Stimulated activated CD8-positive, alpha-beta memory T cell treated with anti-CD3 and anti-CD28 coated beads, Interleukin-2, amount 100 ng/mL, for 48 hours (primary cell): ENCODE measurements at regions not wholly inside any gene's neighbourhood (a gene's known extent, or its start where the extent isn't known, plus 50 kb on each side); places are given as distances from the start of the nearest gene placed in this dataset.

Source experiments
- DNase-seq, 2 donors: peaks; one replicate each; pipeline ENCODE4 v3.0.0-alpha.2; 2020; ENCODE audit warnings: low read depth in 2 of 2

GRCh38 chr5:61652916-61653315, 320.9 kb downstream of the ZSWIM6 start:
- no peak for DNase-seq

DNA sequence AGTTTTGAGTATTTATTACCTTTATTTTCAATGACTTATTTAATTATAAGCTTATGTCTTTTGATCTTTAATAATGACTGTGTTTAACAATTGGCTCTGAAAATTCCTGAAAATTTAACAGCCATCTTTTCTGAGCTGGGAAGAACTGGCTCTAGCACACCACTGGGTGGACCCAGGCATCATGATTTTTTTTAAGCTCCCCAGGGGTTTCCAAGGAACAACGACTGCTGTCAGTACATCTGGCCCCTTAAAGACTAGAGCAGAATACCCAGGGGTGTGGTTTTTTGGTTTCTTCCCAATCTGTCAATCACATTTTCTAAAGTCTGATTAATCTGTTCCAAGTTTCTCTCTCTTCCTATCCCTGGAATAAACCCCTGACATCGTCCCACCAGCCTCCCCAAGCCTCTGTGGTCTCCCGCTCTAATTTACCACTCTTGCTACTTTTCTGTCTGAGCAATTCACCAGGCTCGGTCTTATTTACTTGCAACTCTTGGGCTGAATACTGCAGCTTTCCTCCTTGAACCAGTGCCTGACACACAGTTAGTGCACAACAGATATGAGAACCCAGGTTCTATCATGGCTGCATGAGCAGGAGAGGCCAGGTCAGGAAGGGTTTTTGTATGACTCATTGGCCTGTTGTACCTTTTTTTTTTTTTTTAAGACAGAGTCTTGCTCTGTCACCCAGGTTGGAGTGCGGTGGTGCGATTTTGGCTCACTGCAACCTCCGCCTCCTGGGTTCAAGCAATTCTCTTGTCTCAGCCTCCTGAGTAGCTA, 321.9 kb downstream of the ZSWIM6 start:
- no peak for DNase-seq

DNA sequence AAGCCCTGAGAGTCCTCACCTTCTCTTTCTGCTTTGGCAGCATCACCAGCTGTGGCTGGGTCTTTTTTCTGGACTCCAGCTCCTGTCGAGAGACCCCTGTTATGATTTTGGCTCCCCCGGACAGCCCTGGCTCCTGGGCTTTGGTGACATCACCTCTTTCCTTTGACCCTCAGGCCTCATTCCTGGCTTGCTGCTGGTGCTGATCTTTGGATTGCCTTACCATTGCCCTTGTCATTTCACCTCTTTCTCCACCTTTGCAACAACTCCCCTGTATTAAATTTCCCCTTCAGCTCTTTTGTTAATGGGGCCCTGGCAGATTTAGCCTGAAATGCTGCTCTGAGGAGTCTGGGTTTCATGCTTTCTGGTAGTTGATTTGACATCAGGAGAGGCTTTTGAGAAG, 322.8 kb downstream of the ZSWIM6 start:
- DNase-seq = no peak

DNA sequence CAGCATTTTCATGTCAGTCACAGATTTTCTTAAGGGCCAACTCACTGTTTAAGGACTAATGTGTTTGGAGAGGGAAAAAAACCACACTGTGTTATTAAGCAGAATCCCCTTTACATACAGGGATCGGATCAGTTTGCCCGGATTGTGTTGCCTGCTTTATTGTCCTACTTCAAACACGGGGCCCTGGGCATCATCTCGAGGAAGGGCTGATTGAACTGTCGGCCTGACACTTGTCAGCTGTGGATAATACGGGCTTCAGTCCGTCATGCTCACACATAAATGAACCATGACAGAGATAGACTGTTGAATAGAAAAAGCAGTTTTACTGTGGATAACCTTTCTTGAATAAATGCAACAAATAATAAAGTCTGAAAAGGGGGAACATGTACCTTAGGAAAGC, 325.0 kb downstream of the ZSWIM6 start:
- no peak for DNase-seq

DNA sequence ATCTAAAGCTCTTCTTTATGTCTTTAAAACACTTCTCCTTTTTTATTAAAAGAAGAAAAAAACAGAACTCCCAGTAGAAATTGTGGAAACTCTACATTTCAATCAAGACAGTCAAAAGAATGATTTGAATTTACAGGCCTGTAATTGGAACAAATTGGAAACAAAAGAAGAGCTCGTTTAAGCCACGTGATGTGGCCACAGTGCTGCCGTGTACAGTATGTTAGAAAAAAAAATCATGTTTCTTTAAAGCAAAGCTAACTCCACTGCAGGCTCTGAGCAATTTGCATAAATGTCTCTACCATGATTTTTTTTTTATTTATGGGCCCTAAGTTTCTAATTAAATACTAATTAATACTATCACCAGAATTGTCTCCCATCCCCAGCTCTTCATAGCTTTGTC, 325.6 kb downstream of the ZSWIM6 start:
- DNase-seq = no peak

DNA sequence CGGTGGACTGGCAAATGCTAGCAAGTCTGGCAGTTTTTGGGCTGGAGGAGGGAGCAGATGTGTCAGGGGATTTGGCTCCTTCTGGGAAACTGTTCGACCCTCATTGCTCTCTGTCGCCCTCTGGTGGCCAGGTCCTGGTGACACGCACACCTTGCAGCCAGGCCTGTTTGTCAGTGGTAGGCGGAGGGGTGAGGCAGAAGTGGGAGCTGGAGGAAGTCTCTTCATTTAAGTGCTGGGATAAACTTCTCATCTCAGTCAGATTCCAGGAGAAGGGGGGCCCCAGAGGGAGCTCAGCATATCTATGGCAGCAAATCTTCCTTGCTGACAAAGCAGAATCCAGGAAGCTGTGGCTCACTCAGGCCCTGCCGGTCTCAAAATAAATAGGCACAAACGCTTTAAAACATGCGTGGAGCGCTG, 326.5 kb downstream of the ZSWIM6 start:
- DNase-seq = peak; percentile 71 to 82

DNA sequence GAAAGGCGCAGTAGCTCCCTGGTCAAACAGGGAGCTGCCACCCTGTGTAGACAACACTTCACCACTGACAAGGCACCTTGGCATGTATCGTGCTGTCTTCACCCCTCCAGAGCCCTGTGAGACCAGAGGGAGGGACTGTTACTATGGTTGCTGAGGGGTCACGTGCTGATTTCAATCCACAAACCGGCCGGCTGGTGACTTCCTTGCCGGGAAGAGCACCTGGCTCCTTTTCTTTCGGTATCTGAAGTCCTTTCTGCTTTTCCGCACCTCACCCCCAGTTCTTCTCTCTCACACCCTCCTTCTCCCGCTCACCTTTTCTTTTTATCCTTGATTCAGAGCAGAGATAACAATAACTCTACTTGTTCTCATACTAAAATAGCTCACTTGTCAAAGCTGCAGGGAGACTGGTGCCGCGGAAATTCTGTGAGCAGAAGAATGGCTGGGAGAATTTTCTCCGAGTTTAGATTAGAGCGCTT, 327.2 kb downstream of the ZSWIM6 start:
- DNase-seq = no peak

GRCh38 chr5:61662670-61663069, 330.6 kb downstream of the ZSWIM6 start:
- no peak for DNase-seq

DNA sequence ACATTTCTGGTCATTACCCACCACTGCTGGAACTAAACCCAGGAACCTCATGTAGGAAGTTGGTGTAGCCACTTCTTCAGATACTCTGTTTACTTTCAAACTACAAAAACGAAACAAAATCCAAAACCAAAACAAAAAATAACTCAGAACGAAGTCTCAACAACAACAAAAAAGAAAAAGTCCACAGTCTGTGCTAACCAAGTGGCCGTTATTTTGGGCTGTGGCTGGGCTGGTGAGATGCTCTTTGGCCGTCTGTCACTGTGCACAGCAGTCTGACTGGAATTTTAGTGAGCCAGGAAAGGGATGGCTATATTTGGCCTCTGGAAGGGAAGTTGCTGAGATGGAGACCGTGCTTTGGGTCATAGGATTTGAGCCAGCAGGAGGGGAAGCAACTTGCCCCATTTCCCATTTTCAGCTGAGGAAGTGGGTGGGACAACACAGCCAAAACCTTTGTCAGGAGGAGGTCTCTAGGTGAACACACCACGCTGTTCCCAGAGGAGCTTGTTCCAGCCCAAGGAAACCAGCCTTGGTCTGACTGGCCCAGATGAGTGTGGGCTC, 334.1 kb downstream of the ZSWIM6 start:
- DNase-seq = no peak

GRCh38 chr5:61667525-61668218, 335.6 kb downstream of the ZSWIM6 start:
- DNase-seq = no peak

DNA sequence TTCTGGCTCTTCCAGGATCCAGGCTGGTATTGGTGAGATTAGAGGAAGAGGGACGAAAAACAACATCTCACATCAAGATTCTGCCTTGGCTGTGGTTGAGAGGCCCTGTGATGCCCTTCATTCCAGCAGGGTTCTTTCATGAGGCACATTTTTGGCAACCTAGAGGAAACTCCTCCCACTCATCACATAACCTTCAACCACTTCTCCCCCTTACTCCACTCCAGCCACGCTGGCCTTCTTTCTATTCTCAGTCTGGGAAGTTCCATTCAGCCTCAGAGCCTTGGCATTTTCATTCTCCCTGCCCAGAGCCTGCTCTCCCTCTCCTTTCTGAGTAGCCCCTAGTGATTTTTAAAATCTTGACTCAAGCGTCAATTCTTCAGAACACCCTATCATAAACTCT, 337.5 kb downstream of the ZSWIM6 start:
- DNase-seq = no peak

- no peak for DNase-seq
Measured at GRCh38 chr5:61670941-61671340, 338.9 kb downstream of the ZSWIM6 start.

DNA sequence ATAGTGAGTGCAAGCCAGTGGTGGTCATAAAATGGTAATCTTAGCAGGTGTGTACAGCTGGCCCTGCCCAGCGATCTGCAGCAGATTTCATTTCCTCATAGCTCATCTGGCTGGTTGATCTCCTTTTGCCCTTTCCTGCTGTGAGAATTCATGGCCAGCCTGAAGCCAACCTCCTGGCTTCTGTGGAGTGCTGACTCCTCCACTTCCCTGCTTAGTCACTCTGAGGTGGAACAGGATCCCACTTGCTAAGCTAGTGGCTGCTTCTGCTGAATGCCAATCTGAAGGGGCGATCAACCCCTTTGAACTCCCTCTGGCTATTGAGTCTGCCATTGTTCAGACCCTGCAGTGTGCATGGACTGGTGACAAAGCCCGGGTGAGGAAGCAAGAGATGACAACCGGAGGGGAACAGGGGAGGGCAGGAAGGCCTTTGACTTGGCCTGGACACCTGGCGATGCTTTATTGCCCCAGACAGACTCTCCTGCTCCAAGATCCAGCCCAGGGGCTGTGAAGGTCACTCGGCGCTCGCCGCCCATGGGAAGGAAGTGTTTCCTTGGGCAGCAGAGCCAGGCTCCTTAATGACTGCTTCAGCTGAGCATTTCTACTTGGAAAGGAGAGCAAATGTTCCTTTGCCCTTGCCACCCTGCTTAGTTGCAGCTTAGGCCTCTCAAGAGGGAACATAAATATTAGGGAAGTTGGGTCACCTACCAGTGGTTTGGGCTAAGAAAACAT, 341.1 kb downstream of the ZSWIM6 start:
- DNase-seq = no peak

DNA sequence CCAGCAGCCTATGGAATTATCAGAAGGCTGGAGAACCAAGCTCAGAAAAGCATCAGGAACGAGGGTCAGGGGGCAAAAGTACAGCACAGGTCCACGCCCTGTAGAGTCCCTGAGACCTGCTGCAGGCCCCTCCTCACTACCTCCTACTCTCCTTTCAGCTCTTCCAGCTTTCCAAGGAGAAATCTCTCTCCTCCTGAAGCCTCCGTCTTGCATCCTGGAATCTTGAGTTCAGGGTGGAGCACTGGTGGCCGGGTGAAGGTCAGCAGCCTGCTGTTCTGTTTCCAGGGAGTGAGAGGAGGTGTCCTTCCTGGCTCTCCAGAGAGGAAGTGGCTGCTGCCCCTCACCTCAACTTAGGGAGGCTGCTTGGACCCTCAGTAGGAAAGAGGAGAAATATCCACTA, 342.3 kb downstream of the ZSWIM6 start:
- no peak for DNase-seq

DNA sequence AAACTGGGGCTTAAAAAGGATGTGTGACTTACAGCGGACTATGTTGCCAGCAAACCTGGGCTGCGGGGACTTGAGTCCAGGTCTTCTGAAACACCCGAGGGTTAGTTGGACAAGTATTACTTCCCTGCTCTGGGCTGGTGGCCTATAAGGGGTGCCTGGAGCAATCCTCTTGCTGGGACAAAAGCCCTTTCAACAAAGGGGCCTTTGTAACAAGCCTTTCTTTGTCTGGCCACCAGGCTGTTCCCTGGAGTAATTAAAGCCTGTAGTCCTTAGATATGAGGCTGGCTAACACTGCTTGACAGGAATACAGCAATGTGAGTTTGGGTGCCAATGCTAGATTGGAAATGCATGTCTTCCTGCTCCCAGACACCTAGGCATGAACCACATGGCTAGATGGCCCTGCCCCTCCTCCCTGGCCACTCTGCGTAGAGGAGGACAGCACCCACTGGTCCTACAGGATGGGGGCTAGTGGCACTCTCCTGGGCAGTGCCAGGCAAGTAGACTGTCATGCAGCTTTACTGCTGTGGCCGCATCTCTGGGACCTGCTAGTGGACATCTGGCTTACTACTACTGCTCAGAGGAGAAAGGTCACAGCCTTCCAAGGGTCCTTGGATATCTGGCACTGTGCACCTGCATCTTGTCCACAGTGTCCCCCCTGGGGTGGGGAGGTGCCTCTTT, 343.1 kb downstream of the ZSWIM6 start:
- no peak for DNase-seq

DNA sequence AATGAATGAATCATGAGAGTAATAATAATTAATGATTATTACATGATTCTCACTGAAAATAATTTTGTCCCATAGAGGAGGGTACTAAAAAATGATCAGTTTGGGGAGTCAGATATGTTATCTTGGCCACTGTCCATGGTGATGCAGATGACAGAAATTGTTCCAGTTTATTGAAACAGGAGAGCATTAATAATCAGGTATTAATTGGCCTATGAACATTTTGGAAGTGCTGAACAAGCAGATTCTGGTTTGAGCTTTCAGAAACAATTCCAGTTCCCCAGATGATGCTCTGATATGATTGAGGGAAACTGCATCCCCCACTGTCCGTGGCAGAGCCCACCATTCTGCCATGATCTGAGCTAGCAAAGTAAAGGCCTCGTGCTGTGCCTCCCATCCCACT, 345.2 kb downstream of the ZSWIM6 start:
- no peak for DNase-seq

DNA sequence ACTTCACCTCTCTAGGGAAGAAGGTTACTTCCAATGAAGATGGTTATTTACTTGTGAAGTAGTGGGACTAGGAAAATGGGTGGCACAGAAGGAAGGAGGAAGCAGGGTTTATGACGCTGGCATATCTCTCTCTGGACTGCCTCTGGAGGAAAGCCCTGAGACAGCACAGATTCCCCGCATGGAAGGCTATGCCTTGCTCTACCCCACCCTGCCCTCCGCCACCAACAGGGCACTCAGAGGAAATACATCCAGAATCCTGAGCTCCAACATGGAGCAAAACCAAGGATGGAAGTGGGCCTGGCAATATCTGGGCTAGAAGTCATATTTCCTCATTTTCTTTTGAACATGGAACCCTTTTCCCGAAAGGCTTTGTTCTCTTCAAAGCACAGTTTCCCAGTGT, 346.9 kb downstream of the ZSWIM6 start:
- no peak for DNase-seq

GRCh38 chr5:61679562-61679961, 347.5 kb downstream of the ZSWIM6 start:
- no peak for DNase-seq

GRCh38 chr5:61680247-61680646, 348.2 kb downstream of the ZSWIM6 start:
- DNase-seq = no peak

DNA sequence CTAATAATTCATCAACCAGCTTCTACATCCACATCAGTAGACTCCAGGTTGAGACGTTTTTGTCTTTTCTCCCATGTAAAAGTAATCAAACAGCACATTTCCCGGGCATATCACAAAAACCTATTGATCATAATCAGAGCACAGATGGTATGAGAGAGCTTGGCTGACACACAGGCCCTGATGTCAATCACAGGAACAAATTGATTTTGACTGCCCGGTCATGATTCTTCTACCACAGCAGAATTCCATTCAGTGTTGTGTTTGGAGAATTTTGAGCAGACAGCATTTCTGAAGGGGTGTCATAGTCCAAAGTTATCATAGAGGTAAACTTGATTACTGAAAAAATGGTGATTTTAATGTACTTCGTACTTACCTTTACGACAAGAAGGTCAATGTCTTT, 351.1 kb downstream of the ZSWIM6 start:
- DNase-seq = no peak

DNA sequence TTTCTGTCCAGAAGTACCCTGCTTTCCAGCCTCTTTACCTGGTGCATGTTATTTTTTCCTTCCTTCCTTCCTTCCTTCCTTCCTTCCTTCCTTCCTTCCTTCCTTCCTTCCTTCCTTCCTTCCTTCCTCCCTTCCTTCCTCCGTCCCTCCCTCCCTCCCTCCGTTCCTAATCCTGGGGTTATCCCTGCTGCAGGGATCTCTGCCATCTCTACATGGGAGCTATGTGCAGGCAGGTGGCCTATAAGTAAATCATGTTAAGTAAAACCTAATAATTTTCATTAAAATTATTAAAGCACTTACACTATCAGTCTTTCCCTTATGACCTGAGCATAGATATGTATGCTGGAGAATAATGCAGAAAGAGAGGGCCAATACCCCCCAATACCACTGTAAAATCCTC, 351.9 kb downstream of the ZSWIM6 start:
- DNase-seq = no peak
